ENCODE measurements at regions not wholly inside any gene's neighbourhood (a gene's known extent, or its start where the extent isn't known, plus 50 kb on each side); places are given as distances from the start of the nearest gene placed in this dataset.
"Not testable (repeated sequence)": the region's sequence is repeated elsewhere in the genome, so short reads cannot be mapped to it uniquely, and the experiment has no call there.

GRCh38 chr5:39948341-39948740 is 523.6 kb upstream of the DAB2 start:
- no peak for DNase-seq

GRCh38 chr5:39947657-39948056 is 522.9 kb upstream of the DAB2 start:
- DNase-seq = peak; percentile 27

GRCh38 chr5:39946356-39947045 is 521.7 kb upstream of the DAB2 start:
- DNase-seq = no peak

DNA sequence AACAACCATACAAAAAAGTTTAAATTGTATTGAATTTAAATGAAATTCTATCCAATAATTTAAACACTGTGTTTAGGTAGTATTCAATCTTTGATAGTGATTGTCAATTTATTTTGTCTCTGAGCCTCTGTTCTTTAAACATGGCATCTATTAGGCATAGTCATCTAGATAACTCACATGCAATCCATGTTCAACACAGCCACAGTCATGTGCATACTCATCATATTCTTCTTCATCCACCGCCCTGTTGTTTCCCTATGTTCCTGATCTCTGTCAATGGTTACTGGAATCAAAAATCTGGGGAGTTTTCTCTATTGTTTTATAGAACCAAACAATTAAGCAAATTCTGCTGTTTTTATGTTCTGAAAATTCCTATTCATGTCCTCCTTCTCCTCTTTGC is 521.1 kb upstream of the DAB2 start:
- DNase-seq = no peak

- DNase-seq = no peak
Observed at GRCh38 chr5:39943811-39944210, 519.0 kb upstream of the DAB2 start.

- DNase-seq = no peak
Observed at GRCh38 chr5:39942606-39943005, 517.8 kb upstream of the DAB2 start.

GRCh38 chr5:39941416-39941815 is 516.6 kb upstream of the DAB2 start:
- DNase-seq = no peak

DNA sequence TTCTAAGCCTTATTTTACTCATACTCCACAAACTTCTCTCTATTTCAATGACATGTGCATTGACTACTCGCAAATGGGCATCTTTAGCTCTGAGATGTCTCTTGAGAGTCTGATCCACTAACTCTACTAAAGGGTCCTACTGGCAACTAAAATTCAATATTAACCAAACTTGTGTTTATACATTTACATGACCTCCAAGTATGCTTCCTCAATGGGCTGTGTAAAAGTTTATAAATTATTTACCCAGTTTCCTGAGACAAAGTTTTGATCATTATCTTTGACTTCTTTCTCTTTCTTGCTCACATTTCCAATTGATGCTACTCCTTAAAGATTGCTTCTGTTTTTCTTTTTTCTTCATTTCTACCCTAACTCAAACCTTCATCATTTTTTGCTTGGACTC is 510.1 kb upstream of the DAB2 start:
- no peak for DNase-seq

- no peak for DNase-seq
Observed at GRCh38 chr5:39933061-39933460, 508.3 kb upstream of the DAB2 start.

DNA sequence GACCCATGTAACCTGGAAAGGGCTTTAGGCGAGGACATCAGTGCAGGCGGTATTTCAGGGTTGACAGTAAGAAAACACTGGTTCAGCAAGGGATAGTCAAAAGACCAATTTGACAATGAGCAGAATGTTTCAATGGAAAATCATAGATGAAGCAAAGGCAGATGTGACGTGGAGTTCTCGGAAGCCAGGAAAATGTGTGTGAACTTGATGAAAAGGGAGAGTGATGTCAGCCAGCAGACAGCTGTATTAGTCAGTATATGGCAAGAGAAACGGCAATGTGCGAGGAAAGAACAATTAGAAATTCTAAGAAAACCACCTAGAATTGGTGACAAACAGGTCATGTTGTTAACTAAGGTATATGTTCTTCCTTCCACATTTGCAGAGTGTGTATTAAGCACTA is 503.9 kb upstream of the DAB2 start:
- DNase-seq = no peak

- no peak for DNase-seq
Observed at GRCh38 chr5:39919876-39920275, 495.1 kb upstream of the DAB2 start.

DNA sequence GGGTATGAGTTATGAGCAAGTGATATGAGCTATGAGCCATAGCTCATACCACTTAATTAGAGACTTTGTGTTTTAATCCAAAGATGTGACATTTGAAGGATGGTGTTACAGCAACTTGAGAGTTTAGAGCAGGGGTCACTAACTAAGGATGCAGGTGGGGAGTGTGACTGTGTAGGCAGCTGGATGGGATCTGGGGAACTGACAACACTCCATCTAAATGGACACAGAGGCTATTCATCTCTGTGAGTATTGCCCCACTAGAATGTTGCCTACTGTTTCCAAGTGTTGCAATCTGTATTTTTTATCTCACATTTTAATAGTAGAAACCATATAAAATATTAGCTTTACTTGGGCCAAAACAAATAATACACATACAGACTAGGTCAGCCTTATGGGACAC is 488.1 kb upstream of the DAB2 start:
- DNase-seq = no peak

GRCh38 chr5:39907267-39907951 is 482.6 kb upstream of the DAB2 start:
- DNase-seq = not testable (repeated sequence)

- no peak for DNase-seq
Observed at GRCh38 chr5:39906146-39906545, 481.4 kb upstream of the DAB2 start.

DNA sequence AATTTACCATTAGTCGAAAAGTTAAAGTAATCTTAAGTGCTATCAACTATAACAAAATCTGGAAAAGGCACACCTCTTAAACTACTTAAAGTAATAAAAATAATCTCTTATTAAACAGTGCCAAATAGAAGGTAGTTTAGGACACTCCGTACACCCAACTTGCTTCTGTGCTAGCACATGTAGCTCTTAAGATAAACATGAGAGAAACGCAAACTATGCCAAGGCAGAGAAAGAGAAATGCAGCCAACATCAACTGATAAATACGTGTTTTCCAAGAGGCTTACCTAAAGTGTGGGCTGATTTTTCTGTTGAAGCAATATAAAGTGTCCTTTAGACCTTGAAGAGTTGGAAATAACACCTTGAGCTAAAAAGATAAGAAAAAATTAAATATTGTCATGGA is 480.6 kb upstream of the DAB2 start:
- DNase-seq = no peak

GRCh38 chr5:39902626-39903025 is 477.8 kb upstream of the DAB2 start:
- no peak for DNase-seq

DNA sequence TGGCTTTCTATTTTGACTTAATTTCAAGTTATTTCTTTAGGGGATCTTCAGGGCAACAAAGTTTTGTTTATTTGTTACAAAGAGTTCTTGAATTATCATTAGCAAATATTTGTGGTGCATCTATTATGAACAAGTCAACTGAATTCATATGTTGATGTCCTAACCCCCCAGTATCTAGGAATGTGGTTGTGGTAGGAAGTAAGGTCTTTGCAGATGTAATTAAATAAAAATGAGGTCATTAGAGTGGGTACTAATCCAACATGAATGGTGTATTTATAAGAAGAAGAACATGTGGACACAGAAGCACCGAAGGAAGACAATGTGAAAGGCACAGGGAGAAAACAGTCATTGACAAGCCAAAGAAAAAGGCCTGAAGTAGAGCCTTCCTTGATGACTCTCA is 474.0 kb upstream of the DAB2 start:
- no peak for DNase-seq

- DNase-seq = no peak
Observed at GRCh38 chr5:39896706-39897105, 471.9 kb upstream of the DAB2 start.

GRCh38 chr5:39896104-39896503 is 471.3 kb upstream of the DAB2 start:
- DNase-seq = no peak

GRCh38 chr5:39892708-39893107 is 467.9 kb upstream of the DAB2 start:
- DNase-seq = no peak

DNA sequence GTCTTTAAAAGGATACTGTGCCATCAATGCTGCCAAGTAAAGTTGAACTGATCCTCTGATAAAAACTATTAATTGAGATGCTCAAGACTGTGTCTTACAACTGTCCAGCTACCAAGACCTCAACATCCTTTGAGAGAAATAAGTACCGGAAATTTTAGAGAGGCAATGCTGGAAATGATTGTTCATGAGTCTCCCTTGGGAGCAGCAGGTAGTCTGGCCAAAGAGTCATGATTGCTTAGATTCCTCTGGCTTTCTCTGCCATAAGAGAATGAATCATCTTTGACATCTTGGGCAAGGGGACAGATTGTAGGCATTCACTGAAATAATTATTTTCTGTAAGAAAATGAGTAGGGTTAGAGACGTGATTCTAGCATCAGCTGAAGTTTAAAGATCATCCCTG is 466.6 kb upstream of the DAB2 start:
- DNase-seq = no peak

- DNase-seq = no peak
Observed at GRCh38 chr5:39880985-39881384, 456.2 kb upstream of the DAB2 start.

DNA sequence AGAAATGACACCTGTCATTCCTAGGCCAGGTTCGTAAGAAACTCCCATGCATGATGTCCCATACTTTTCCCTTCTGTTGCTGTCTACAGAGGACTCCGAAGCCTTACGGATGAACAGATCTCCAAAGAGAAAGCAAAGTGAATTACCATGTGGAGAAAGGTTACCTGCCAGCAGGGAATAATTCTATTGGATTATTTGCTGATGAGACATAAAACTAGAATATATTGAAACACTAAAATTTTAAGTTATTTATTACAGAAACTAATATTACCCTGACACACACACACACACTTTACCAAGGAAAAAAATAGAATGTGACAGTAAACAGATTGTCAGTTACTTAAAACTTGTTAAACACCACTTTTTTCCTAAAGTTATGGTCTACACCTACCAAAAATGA is 452.7 kb upstream of the DAB2 start:
- no peak for DNase-seq

GRCh38 chr5:39876146-39876545 is 451.4 kb upstream of the DAB2 start:
- DNase-seq = no peak

GRCh38 chr5:39870137-39870536 is 445.4 kb upstream of the DAB2 start:
- no peak for DNase-seq

Measured in right hindlimb (tissue), 1 donor.